Ishikawa (cell line): ENCODE measurements at regions not wholly inside any gene's neighbourhood (a gene's known extent, or its start where the extent isn't known, plus 50 kb on each side); places are given as distances from the start of the nearest gene placed in this dataset.

Experiments used
- EP300 ChIP-seq: IDR thresholded peaks from 2 replicates; pipeline ENCODE4 v1.6.1; 2012; ENCODE audit warnings: borderline replicate concordance
- RAD21 ChIP-seq: IDR thresholded peaks from 2 replicates; pipeline ENCODE4 v1.6.1; 2012; ENCODE audit warnings: low read depth
- REST ChIP-seq: IDR thresholded peaks from 2 replicates; pipeline ENCODE4 v1.6.1; 2012; ENCODE audit warnings: low read depth, mild to moderate bottlenecking
- TEAD4 ChIP-seq: IDR thresholded peaks from 2 replicates; pipeline ENCODE4 v1.6.1; 2012

GRCh38 chr9:7606591-7606990, 193.0 kb downstream of the DMAC1 start:
- TF ChIP-seq EP300 (no peak), RAD21 (no peak), TEAD4 (no peak), REST (no peak)
